ENCODE measurements at regions not wholly inside any gene's neighbourhood (a gene's known extent, or its start where the extent isn't known, plus 50 kb on each side); places are given as distances from the start of the nearest gene placed in this dataset.

DNA sequence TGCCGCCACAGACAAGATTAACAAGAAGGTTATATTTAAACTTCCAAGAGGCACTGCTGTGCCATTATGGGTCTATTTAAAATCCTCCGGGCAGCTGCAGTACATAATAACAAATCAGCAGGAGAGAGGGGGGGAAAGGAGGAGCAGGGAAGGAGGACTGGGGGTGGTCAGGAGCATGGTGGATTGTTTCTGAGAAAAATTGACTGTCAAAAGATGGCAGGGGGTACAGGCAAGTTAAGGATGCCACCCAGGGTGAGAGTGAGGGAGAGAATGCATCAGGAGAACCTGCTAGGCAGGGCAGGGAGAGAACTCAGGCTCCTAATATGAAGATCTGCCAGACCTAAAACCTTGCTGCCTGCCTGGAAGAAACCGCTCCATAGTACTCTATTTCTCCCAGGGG lies 181.8 kb downstream of the GRIN2B start:
- TF ChIP-seq POLR2AphosphoS5 (IDR thresholded peaks at IDR 0.05), result no peak
- TF ChIP-seq POLR2A (IDR thresholded peaks at IDR 0.05), result no peak
- TF ChIP-seq, protein P1, sequence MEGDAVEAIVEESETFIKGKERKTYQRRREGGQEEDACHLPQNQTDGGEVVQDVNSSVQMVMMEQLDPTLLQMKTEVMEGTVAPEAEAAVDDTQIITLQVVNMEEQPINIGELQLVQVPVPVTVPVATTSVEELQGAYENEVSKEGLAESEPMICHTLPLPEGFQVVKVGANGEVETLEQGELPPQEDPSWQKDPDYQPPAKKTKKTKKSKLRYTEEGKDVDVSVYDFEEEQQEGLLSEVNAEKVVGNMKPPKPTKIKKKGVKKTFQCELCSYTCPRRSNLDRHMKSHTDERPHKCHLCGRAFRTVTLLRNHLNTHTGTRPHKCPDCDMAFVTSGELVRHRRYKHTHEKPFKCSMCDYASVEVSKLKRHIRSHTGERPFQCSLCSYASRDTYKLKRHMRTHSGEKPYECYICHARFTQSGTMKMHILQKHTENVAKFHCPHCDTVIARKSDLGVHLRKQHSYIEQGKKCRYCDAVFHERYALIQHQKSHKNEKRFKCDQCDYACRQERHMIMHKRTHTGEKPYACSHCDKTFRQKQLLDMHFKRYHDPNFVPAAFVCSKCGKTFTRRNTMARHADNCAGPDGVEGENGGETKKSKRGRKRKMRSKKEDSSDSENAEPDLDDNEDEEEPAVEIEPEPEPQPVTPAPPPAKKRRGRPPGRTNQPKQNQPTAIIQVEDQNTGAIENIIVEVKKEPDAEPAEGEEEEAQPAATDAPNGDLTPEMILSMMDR (IDR thresholded peaks at IDR 0.05), result no peak
- TF ChIP-seq EP300 (IDR thresholded peaks at IDR 0.05), result no peak
